Stimulated activated CD4-positive, alpha-beta T cell treated with anti-CD3 and anti-CD28 coated beads, TNF-alpha, amount 100 ng/mL, for 48 hours (primary cell): ENCODE measurements at regions not wholly inside any gene's neighbourhood (a gene's known extent, or its start where the extent isn't known, plus 50 kb on each side); places are given as distances from the start of the nearest gene placed in this dataset.
"Not testable (repeated sequence)": the region's sequence is repeated elsewhere in the genome, so short reads cannot be mapped to it uniquely, and the experiment has no call there.

Experiments used
- DNase-seq, 3 donors: peaks; one replicate each; pipeline ENCODE4 v3.0.0-alpha.2; 2020; ENCODE audit warnings: low read depth in 3 of 3

GRCh38 chr4:28278676-28279075 lies 1418.0 kb downstream of the STIM2 start:
- no peak for DNase-seq

- no peak for DNase-seq
Measured at GRCh38 chr4:28279249-28279648, 1418.6 kb downstream of the STIM2 start.

- not testable (repeated sequence) for DNase-seq
Measured at GRCh38 chr4:28286266-28286665, 1425.6 kb downstream of the STIM2 start.

- no peak for DNase-seq
Measured at GRCh38 chr4:28287831-28288233, 1427.2 kb downstream of the STIM2 start.

GRCh38 chr4:28296239-28296638 lies 1435.6 kb downstream of the STIM2 start:
- DNase-seq: no peak

- DNase-seq: no peak
Measured at GRCh38 chr4:28310926-28311325, 1450.3 kb downstream of the STIM2 start.

- not testable (repeated sequence) for DNase-seq
Measured at GRCh38 chr4:28312497-28312896, 1451.9 kb downstream of the STIM2 start.

GRCh38 chr4:28313729-28314713 lies 1453.4 kb downstream of the STIM2 start:
- no peak for DNase-seq

GRCh38 chr4:28317221-28317620 lies 1456.6 kb downstream of the STIM2 start:
- no peak for DNase-seq

- no peak for DNase-seq
Measured at GRCh38 chr4:28334249-28334648, 1473.6 kb downstream of the STIM2 start.

GRCh38 chr4:28341784-28342183 lies 1481.1 kb downstream of the STIM2 start:
- no peak for DNase-seq

GRCh38 chr4:28350485-28350884 lies 1489.8 kb downstream of the STIM2 start:
- DNase-seq: no peak

GRCh38 chr4:28351102-28351501 lies 1490.5 kb downstream of the STIM2 start:
- DNase-seq: no peak

- no peak for DNase-seq
Measured at GRCh38 chr4:28351826-28352225, 1491.2 kb downstream of the STIM2 start.

- DNase-seq: no peak
Measured at GRCh38 chr4:28354880-28355656, 1494.4 kb downstream of the STIM2 start.

- DNase-seq: no peak
Measured at GRCh38 chr4:28357990-28358389, 1497.3 kb downstream of the STIM2 start.

GRCh38 chr4:28358606-28359005 lies 1498.0 kb downstream of the STIM2 start:
- DNase-seq: no peak

GRCh38 chr4:28360681-28361080 lies 1500.0 kb downstream of the STIM2 start:
- no peak for DNase-seq

- DNase-seq: no peak
Measured at GRCh38 chr4:28362169-28362568, 1501.5 kb downstream of the STIM2 start.

- DNase-seq: no peak
Measured at GRCh38 chr4:28369499-28369898, 1508.9 kb downstream of the STIM2 start.

GRCh38 chr4:28373191-28373590 lies 1512.5 kb downstream of the STIM2 start:
- DNase-seq: no peak

- no peak for DNase-seq
Measured at GRCh38 chr4:28373601-28374000, 1513.0 kb downstream of the STIM2 start.
